ENCODE measurements at regions not wholly inside any gene's neighbourhood (a gene's known extent, or its start where the extent isn't known, plus 50 kb on each side); places are given as distances from the start of the nearest gene placed in this dataset.

- TF ChIP-seq MAX (IDR thresholded peaks at IDR 0.05; ENCODE audit: low read depth, low read length): no peak
- no peak for TF ChIP-seq SMC3 (IDR thresholded peaks at IDR 0.05; ENCODE audit: borderline replicate concordance, low read length)
Measured at GRCh38 chr7:421136-421991, 98.3 kb downstream of the PDGFA start.

Measured in GM12878 (cell line).